Small intestine (tissue), 7 donors: ENCODE measurements at regions not wholly inside any gene's neighbourhood (a gene's known extent, or its start where the extent isn't known, plus 50 kb on each side); places are given as distances from the start of the nearest gene placed in this dataset.

Experiments
- DNase-seq, 2 donors: peaks; one replicate each; pipeline versions ENCODE4 v3.0.0 to v3.0.0-alpha.2; 2013
- FAIRE-seq: peaks from 2 replicates; lab custom pipeline; 2012; peaks lifted over from hg19 to GRCh38; lab: Jason Lieb, UNC
- H3K27ac ChIP-seq, 3 donors: one replicate each; pipeline ENCODE4 v1.5.1; 2013; ENCODE audit warnings: low read length in 2 of 3, mild to moderate bottlenecking in 2 of 3, control low read depth in 1 of 3, inconsistent platforms in 1 of 3, low read depth in 1 of 3, moderate library complexity in 1 of 3
- H3K27me3 ChIP-seq, 3 donors: one replicate each; pipeline ENCODE4 v1.6.1; 2013; ENCODE audit warnings: low read length in 3 of 3, inconsistent platforms in 1 of 3; ENCODE audit not compliant: control insufficient read depth in 3 of 3, insufficient read depth in 3 of 3
- H3K36me3 ChIP-seq, 3 donors: one replicate each; pipeline ENCODE4 v1.6.1; 2013; ENCODE audit warnings: low read length in 3 of 3, inconsistent platforms in 1 of 3, low read depth in 1 of 3, mild to moderate bottlenecking in 1 of 3, moderate library complexity in 1 of 3; ENCODE audit not compliant: control insufficient read depth in 3 of 3, insufficient read depth in 2 of 3
- H3K4me1 ChIP-seq, 3 donors: one replicate each; pipeline ENCODE4 v1.6.1; 2013; ENCODE audit warnings: low read length in 2 of 3, inconsistent platforms in 1 of 3, low read depth in 1 of 3, mild to moderate bottlenecking in 1 of 3, moderate library complexity in 1 of 3; ENCODE audit not compliant: control insufficient read depth in 3 of 3, insufficient read depth in 2 of 3
- H3K4me3 ChIP-seq, 3 donors: one replicate each; pipeline ENCODE4 v1.5.1; 2013; ENCODE audit warnings: low read length in 3 of 3, control low read depth in 1 of 3, inconsistent platforms in 1 of 3, low read depth in 1 of 3, mild to moderate bottlenecking in 1 of 3, moderate library complexity in 1 of 3
- H3K9me3 ChIP-seq, 2 donors: one replicate each; pipeline ENCODE4 v1.6.1; 2013; ENCODE audit warnings: low read depth in 1 of 2, low read length in 1 of 2; ENCODE audit not compliant: control insufficient read depth in 2 of 2, insufficient read depth in 1 of 2
- WGBS, 3 donors: extraction: QIAGEN DNeasy Blood & Tissue Kit; methylation state at CpG; one replicate each; pipeline ENCODE4 v1.1.7; 2013; 5-methylcytosine and 5-hydroxymethylcytosine counted together
- donor health status: healthy with polysubstance abuse.
- donor health status: control.
- donor health status: control.
- donor health status: Bipolar disorder and iron deficiency.
- donor health status: healthy.

GRCh38 chr3:168828014-168828413 is 732.3 kb upstream of the GOLIM4 start:
- Histone ChIP-seq H3K27ac (no peak overlapping the region), H3K27me3 (no peaks in the 10 kb centered on the region), H3K36me3 (no peaks in the 10 kb centered on the region), H3K4me1 (peaks cover 0 to 2% (median 2%) of the 10 kb centered on the region in 3 donors), H3K9me3 (no peaks in the 10 kb centered on the region), H3K4me3 (no peak overlapping the region)
- FAIRE-seq (no peak), DNase-seq (peak in 1 of 2 donors; percentile 5)
- WGBS, 3 donors: 20 to 64% (median 33%) methylated on average over 4 of the region's 4 CpGs

- Histone ChIP-seq H3K27me3 (no peaks in the 10 kb centered on the region), H3K4me3 (no peak overlapping the region), H3K9me3 (no peaks in the 10 kb centered on the region), H3K36me3 (no peaks in the 10 kb centered on the region), H3K27ac (peak overlapping the region in 1 of 3 donors; percentile 8), H3K4me1 (peaks cover 0 to 8% (median 2%) of the 10 kb centered on the region in 3 donors)
- WGBS, 3 donors: 68 to 89% (median 82%) methylated on average over 2 of the region's 2 CpGs
- peak in 1 of 2 donors; percentile 10 for DNase-seq
- no peak for FAIRE-seq
Observed at GRCh38 chr3:168824107-168824506, 728.4 kb upstream of the GOLIM4 start.

GRCh38 chr3:168823466-168823865 is 727.7 kb upstream of the GOLIM4 start:
- peak overlapping the region in 1 of 3 donors; percentile 8 for H3K27ac ChIP-seq
- H3K36me3 ChIP-seq: no peaks in the 10 kb centered on the region
- FAIRE-seq (no peak), DNase-seq (peak; percentile 8 to 67)
- no peak overlapping the region for H3K4me3 ChIP-seq
- no peaks in the 10 kb centered on the region for H3K27me3 ChIP-seq
- H3K4me1 ChIP-seq: peaks cover 0 to 8% (median 2%) of the 10 kb centered on the region in 3 donors
- WGBS, 3 donors: 49 to 75% (median 57%) methylated on average over 5 of the region's 5 CpGs
- no peaks in the 10 kb centered on the region for H3K9me3 ChIP-seq

- Histone ChIP-seq H3K27ac (no peak overlapping the region), H3K36me3 (no peaks in the 10 kb centered on the region), H3K27me3 (peaks cover 0 to 3% (median 0%) of the 10 kb centered on the region in 3 donors), H3K4me3 (no peak overlapping the region), H3K9me3 (no peaks in the 10 kb centered on the region), H3K4me1 (peaks cover 0 to 8% (median 0%) of the 10 kb centered on the region in 3 donors)
- FAIRE-seq (no peak), DNase-seq (no peak)
- WGBS, 3 donors: 69 to 77% (median 76%) methylated on average over 8 of the region's 8 CpGs
Observed at GRCh38 chr3:168820810-168821415, 725.2 kb upstream of the GOLIM4 start.

- Histone ChIP-seq H3K4me3 (no peak overlapping the region), H3K9me3 (no peaks in the 10 kb centered on the region), H3K36me3 (no peaks in the 10 kb centered on the region), H3K4me1 (no peaks in the 10 kb centered on the region), H3K27me3 (peaks cover 0 to 3% (median 0%) of the 10 kb centered on the region in 3 donors), H3K27ac (no peak overlapping the region)
- DNase-seq (no peak), FAIRE-seq (no peak)
- WGBS, 3 donors: 91 to 93% (median 92%) methylated on average over 4 of the region's 4 CpGs
Observed at GRCh38 chr3:168817177-168817576, 721.5 kb upstream of the GOLIM4 start.

- H3K36me3 ChIP-seq: no peaks in the 10 kb centered on the region
- no peak overlapping the region for H3K27ac ChIP-seq
- WGBS, 3 donors: 75 to 78% (median 76%) methylated on average over 2 of the region's 2 CpGs
- DNase-seq: no peak
- H3K9me3 ChIP-seq: no peaks in the 10 kb centered on the region
- no peak overlapping the region for H3K4me3 ChIP-seq
- H3K4me1 ChIP-seq: no peaks in the 10 kb centered on the region
- no peak for FAIRE-seq
- peaks cover 0 to 3% (median 0%) of the 10 kb centered on the region in 3 donors for H3K27me3 ChIP-seq
Observed at GRCh38 chr3:168815946-168816345, 720.2 kb upstream of the GOLIM4 start.

GRCh38 chr3:168813225-168813802 is 717.6 kb upstream of the GOLIM4 start:
- 91 to 99% (median 93%) methylated on average over 2 of the region's 2 CpGs for WGBS, 3 donors
- H3K4me3 ChIP-seq: no peak overlapping the region
- H3K27ac ChIP-seq: no peak overlapping the region
- H3K27me3 ChIP-seq: peaks cover 0 to 3% (median 0%) of the 10 kb centered on the region in 3 donors
- no peak for DNase-seq
- H3K9me3 ChIP-seq: no peaks in the 10 kb centered on the region
- no peaks in the 10 kb centered on the region for H3K36me3 ChIP-seq
- no peaks in the 10 kb centered on the region for H3K4me1 ChIP-seq
- no peak for FAIRE-seq

- 69 to 73% (median 71%) methylated on average over 3 of the region's 3 CpGs for WGBS, 3 donors
Observed at GRCh38 chr3:168812234-168812633, 716.5 kb upstream of the GOLIM4 start.

More at GRCh38 chr3:168812234-168812633, 716.5 kb upstream of the GOLIM4 start:
- Histone ChIP-seq H3K4me1 (no peaks in the 10 kb centered on the region), H3K36me3 (no peaks in the 10 kb centered on the region), H3K27ac (no peak overlapping the region), H3K27me3 (peaks cover 0 to 2% (median 0%) of the 10 kb centered on the region in 3 donors), H3K9me3 (no peaks in the 10 kb centered on the region), H3K4me3 (no peak overlapping the region)
- no peak for DNase-seq
- no peak for FAIRE-seq
